ENCODE measurements at regions not wholly inside any gene's neighbourhood (a gene's known extent, or its start where the extent isn't known, plus 50 kb on each side); places are given as distances from the start of the nearest gene placed in this dataset.
"Not testable (repeated sequence)": the region's sequence is repeated elsewhere in the genome, so short reads cannot be mapped to it uniquely, and the experiment has no call there.

- Histone ChIP-seq H3K27me3 (ENCODE audit: control insufficient read depth in 1 of 2, insufficient read depth in 2 of 2, low read length in 2 of 2) (no peaks in the 10 kb centered on the region), H3K9me3 (ENCODE audit: low read length) (no peaks in the 10 kb centered on the region), H3K27ac (ENCODE audit: low read depth, low read length) (no peak overlapping the region), H3K4me3 (ENCODE audit: low read depth in 1 of 2, low read length in 2 of 2) (no peak overlapping the region), H3K4me1 (ENCODE audit: insufficient read depth, low read length) (peaks cover 9% of the 10 kb centered on the region), H3K9ac (ENCODE audit: low read length) (no peak overlapping the region), H3K36me3 (ENCODE audit: insufficient read depth, low read length) (no peaks in the 10 kb centered on the region)
These were observed 406.1 kb upstream of the GRAMD2B start for GRCh38 chr5:126017096-126017495.

GRCh38 chr5:126020770-126021169, 402.4 kb upstream of the GRAMD2B start:
- Histone ChIP-seq H3K9ac (ENCODE audit: low read length) (no peak overlapping the region), H3K4me3 (ENCODE audit: low read depth in 1 of 2, low read length in 2 of 2) (no peak overlapping the region), H3K27ac (ENCODE audit: low read depth, low read length) (no peak overlapping the region), H3K36me3 (ENCODE audit: insufficient read depth, low read length) (no peaks in the 10 kb centered on the region), H3K9me3 (ENCODE audit: low read length) (no peaks in the 10 kb centered on the region), H3K27me3 (ENCODE audit: control insufficient read depth in 1 of 2, insufficient read depth in 2 of 2, low read length in 2 of 2) (no peaks in the 10 kb centered on the region), H3K4me1 (ENCODE audit: insufficient read depth, low read length) (peaks cover 4% of the 10 kb centered on the region)

GRCh38 chr5:126023994-126024441, 399.2 kb upstream of the GRAMD2B start:
- no peaks in the 10 kb centered on the region for H3K9me3 ChIP-seq (ENCODE audit: low read length)
- no peak overlapping the region for H3K9ac ChIP-seq (ENCODE audit: low read length)
- no peak overlapping the region for H3K4me3 ChIP-seq (ENCODE audit: low read depth in 1 of 2, low read length in 2 of 2)
- H3K27me3 ChIP-seq (ENCODE audit: control insufficient read depth in 1 of 2, insufficient read depth in 2 of 2, low read length in 2 of 2) = no peaks in the 10 kb centered on the region
- no peaks in the 10 kb centered on the region for H3K4me1 ChIP-seq (ENCODE audit: insufficient read depth, low read length)
- no peaks in the 10 kb centered on the region for H3K36me3 ChIP-seq (ENCODE audit: insufficient read depth, low read length)
- no peak overlapping the region for H3K27ac ChIP-seq (ENCODE audit: low read depth, low read length)

- no peaks in the 10 kb centered on the region for H3K36me3 ChIP-seq (ENCODE audit: insufficient read depth, low read length)
- H3K9ac ChIP-seq (ENCODE audit: low read length) = no peak overlapping the region
These were observed 396.1 kb upstream of the GRAMD2B start for GRCh38 chr5:126027149-126027548.

GRCh38 chr5:126027652-126028051, 395.6 kb upstream of the GRAMD2B start:
- no peak overlapping the region for H3K27ac ChIP-seq (ENCODE audit: low read depth, low read length)
- H3K9ac ChIP-seq (ENCODE audit: low read length) = no peak overlapping the region
- H3K27me3 ChIP-seq (ENCODE audit: control insufficient read depth in 1 of 2, insufficient read depth in 2 of 2, low read length in 2 of 2) = no peaks in the 10 kb centered on the region
- no peak overlapping the region for H3K4me3 ChIP-seq (ENCODE audit: low read depth in 1 of 2, low read length in 2 of 2)
- H3K4me1 ChIP-seq (ENCODE audit: insufficient read depth, low read length) = no peaks in the 10 kb centered on the region
- H3K36me3 ChIP-seq (ENCODE audit: insufficient read depth, low read length) = no peaks in the 10 kb centered on the region
- H3K9me3 ChIP-seq (ENCODE audit: low read length) = no peaks in the 10 kb centered on the region

More at GRCh38 chr5:126027149-126027548, 396.1 kb upstream of the GRAMD2B start:
- Histone ChIP-seq H3K4me3 (ENCODE audit: low read depth in 1 of 2, low read length in 2 of 2) (no peak overlapping the region), H3K9me3 (ENCODE audit: low read length) (no peaks in the 10 kb centered on the region), H3K27me3 (ENCODE audit: control insufficient read depth in 1 of 2, insufficient read depth in 2 of 2, low read length in 2 of 2) (no peaks in the 10 kb centered on the region), H3K27ac (ENCODE audit: low read depth, low read length) (no peak overlapping the region), H3K4me1 (ENCODE audit: insufficient read depth, low read length) (no peaks in the 10 kb centered on the region)

GRCh38 chr5:126028336-126028735, 394.9 kb upstream of the GRAMD2B start:
- H3K27me3 ChIP-seq (ENCODE audit: control insufficient read depth in 1 of 2, insufficient read depth in 2 of 2, low read length in 2 of 2) = no peaks in the 10 kb centered on the region
- H3K9ac ChIP-seq (ENCODE audit: low read length) = no peak overlapping the region
- H3K4me3 ChIP-seq (ENCODE audit: low read depth in 1 of 2, low read length in 2 of 2) = no peak overlapping the region
- H3K36me3 ChIP-seq (ENCODE audit: insufficient read depth, low read length) = no peaks in the 10 kb centered on the region
- no peaks in the 10 kb centered on the region for H3K4me1 ChIP-seq (ENCODE audit: insufficient read depth, low read length)
- H3K9me3 ChIP-seq (ENCODE audit: low read length) = no peaks in the 10 kb centered on the region
- no peak overlapping the region for H3K27ac ChIP-seq (ENCODE audit: low read depth, low read length)

- not testable (repeated sequence) for H3K27ac ChIP-seq (ENCODE audit: low read depth, low read length)
These were observed 393.9 kb upstream of the GRAMD2B start for GRCh38 chr5:126029282-126029681.

GRCh38 chr5:126030698-126031097, 392.5 kb upstream of the GRAMD2B start:
- H3K27ac ChIP-seq (ENCODE audit: low read depth, low read length) = no peak overlapping the region
- H3K27me3 ChIP-seq (ENCODE audit: control insufficient read depth in 1 of 2, insufficient read depth in 2 of 2, low read length in 2 of 2) = no peaks in the 10 kb centered on the region
- no peak overlapping the region for H3K9ac ChIP-seq (ENCODE audit: low read length)
- H3K36me3 ChIP-seq (ENCODE audit: insufficient read depth, low read length) = no peaks in the 10 kb centered on the region
- H3K9me3 ChIP-seq (ENCODE audit: low read length) = no peaks in the 10 kb centered on the region
- H3K4me3 ChIP-seq (ENCODE audit: low read depth in 1 of 2, low read length in 2 of 2) = no peak overlapping the region
- H3K4me1 ChIP-seq (ENCODE audit: insufficient read depth, low read length) = no peaks in the 10 kb centered on the region

More at GRCh38 chr5:126029282-126029681, 393.9 kb upstream of the GRAMD2B start:
- H3K9ac ChIP-seq (ENCODE audit: low read length); H3K27me3 ChIP-seq (ENCODE audit: control insufficient read depth in 1 of 2, insufficient read depth in 2 of 2, low read length in 2 of 2); H3K4me1 ChIP-seq (ENCODE audit: insufficient read depth, low read length); H3K9me3 ChIP-seq (ENCODE audit: low read length); H3K36me3 ChIP-seq (ENCODE audit: insufficient read depth, low read length); H3K4me3 ChIP-seq (ENCODE audit: low read depth in 1 of 2, low read length in 2 of 2): not testable (repeated sequence)

- Histone ChIP-seq H3K4me1 (ENCODE audit: insufficient read depth, low read length) (no peaks in the 10 kb centered on the region), H3K4me3 (ENCODE audit: low read depth in 1 of 2, low read length in 2 of 2) (no peak overlapping the region), H3K9me3 (ENCODE audit: low read length) (no peaks in the 10 kb centered on the region), H3K27ac (ENCODE audit: low read depth, low read length) (no peak overlapping the region), H3K36me3 (ENCODE audit: insufficient read depth, low read length) (no peaks in the 10 kb centered on the region), H3K9ac (ENCODE audit: low read length) (no peak overlapping the region), H3K27me3 (ENCODE audit: control insufficient read depth in 1 of 2, insufficient read depth in 2 of 2, low read length in 2 of 2) (no peaks in the 10 kb centered on the region)
These were observed 391.1 kb upstream of the GRAMD2B start for GRCh38 chr5:126031989-126032716.

- Histone ChIP-seq H3K4me3 (ENCODE audit: low read depth in 1 of 2, low read length in 2 of 2) (no peak overlapping the region), H3K36me3 (ENCODE audit: insufficient read depth, low read length) (no peaks in the 10 kb centered on the region), H3K27me3 (ENCODE audit: control insufficient read depth in 1 of 2, insufficient read depth in 2 of 2, low read length in 2 of 2) (no peaks in the 10 kb centered on the region), H3K4me1 (ENCODE audit: insufficient read depth, low read length) (peaks cover 5% of the 10 kb centered on the region), H3K9me3 (ENCODE audit: low read length) (no peaks in the 10 kb centered on the region), H3K27ac (ENCODE audit: low read depth, low read length) (no peak overlapping the region), H3K9ac (ENCODE audit: low read length) (no peak overlapping the region)
These were observed 379.5 kb upstream of the GRAMD2B start for GRCh38 chr5:126043688-126044087.

- Histone ChIP-seq H3K36me3 (ENCODE audit: insufficient read depth, low read length) (no peaks in the 10 kb centered on the region), H3K4me3 (ENCODE audit: low read depth in 1 of 2, low read length in 2 of 2) (no peak overlapping the region), H3K9ac (ENCODE audit: low read length) (no peak overlapping the region), H3K9me3 (ENCODE audit: low read length) (no peaks in the 10 kb centered on the region), H3K27ac (ENCODE audit: low read depth, low read length) (no peak overlapping the region), H3K4me1 (ENCODE audit: insufficient read depth, low read length) (peaks cover 5% of the 10 kb centered on the region), H3K27me3 (ENCODE audit: control insufficient read depth in 1 of 2, insufficient read depth in 2 of 2, low read length in 2 of 2) (no peaks in the 10 kb centered on the region)
These were observed 379.0 kb upstream of the GRAMD2B start for GRCh38 chr5:126044111-126044668.

Measured in muscle layer of colon (tissue), 2 donors.